SK-N-SH (cell line): ENCODE measurements at regions not wholly inside any gene's neighbourhood (a gene's known extent, or its start where the extent isn't known, plus 50 kb on each side); places are given as distances from the start of the nearest gene placed in this dataset.

Experiments
- CTCF ChIP-seq: fragments of 200-600 bp; sonication (generic); IDR thresholded peaks from 2 replicates; pipeline ENCODE4 v1.6.1; 2017; ENCODE audit warnings: antibody characterized with exemption, mild to moderate bottlenecking, moderate library complexity
- EP300 ChIP-seq, 2 experiments: IDR thresholded peaks; 2 replicates each; pipeline versions ENCODE4 v1.4.0 to v1.6.1; 2012; ENCODE audit warnings: borderline replicate concordance in 1 of 2, low read depth in 1 of 2, low read length in 1 of 2
- EZH2phosphoT487 ChIP-seq: fragments of 200-600 bp; sonication (generic); IDR thresholded peaks from 2 replicates; pipeline ENCODE4 v1.6.1; 2017; ENCODE audit warnings: low read depth, mixed run types, mild to moderate bottlenecking, antibody characterized with exemption, moderate library complexity, borderline replicate concordance
- JUND ChIP-seq: IDR thresholded peaks from 2 replicates; pipeline ENCODE4 v1.4.0; 2012
- MAX ChIP-seq: IDR thresholded peaks from 2 replicates; pipeline ENCODE4 v1.4.0; 2012; ENCODE audit warnings: low read depth
- NRF1 ChIP-seq: IDR thresholded peaks from 2 replicates; pipeline ENCODE4 v1.6.1; 2012; ENCODE audit warnings: low read depth, mild to moderate bottlenecking, low read length
- PBX3 ChIP-seq: IDR thresholded peaks from 2 replicates; pipeline ENCODE4; 2012
- RAD21 ChIP-seq: IDR thresholded peaks from 2 replicates; pipeline ENCODE4 v1.6.1; 2012; ENCODE audit warnings: mild to moderate bottlenecking, low read length
- REST ChIP-seq: IDR thresholded peaks from 2 replicates; pipeline ENCODE4 v1.6.1; 2012; ENCODE audit warnings: mild to moderate bottlenecking, low read depth, low read length, moderate library complexity
- TCF12 ChIP-seq: IDR thresholded peaks from 2 replicates; pipeline ENCODE4 v1.4.0; 2012
- TEAD4 ChIP-seq: IDR thresholded peaks from 2 replicates; pipeline ENCODE4 v1.4.0; 2012; ENCODE audit warnings: mild to moderate bottlenecking, borderline replicate concordance; ENCODE audit not compliant: insufficient read depth

- TF ChIP-seq CTCF (no peak), EZH2phosphoT487 (no peak), MAX (no peak), PBX3 (no peak), TEAD4 (no peak), RAD21 (no peak), TCF12 (no peak), JUND (no peak), EP300 (IDR thresholded peaks at IDR 0.05; ENCODE audit: borderline replicate concordance in 1 of 2, low read depth in 1 of 2, low read length in 1 of 2) (no peak), NRF1 (no peak), REST (no peak)
Measured at GRCh38 chr5:142428773-142429473, 104.1 kb upstream of the SPRY4 start.
